D721Med (cell line): ENCODE measurements at regions not wholly inside any gene's neighbourhood (a gene's known extent, or its start where the extent isn't known, plus 50 kb on each side); places are given as distances from the start of the nearest gene placed in this dataset.

Experiments used
- DNase-seq: peaks from one replicate; pipeline ENCODE4 v3.0.0; 2011; ENCODE audit warnings: low spot score; ENCODE audit not compliant: insufficient read length
- FAIRE-seq: peaks from 2 replicates; lab custom pipeline; 2011; peaks lifted over from hg19 to GRCh38; lab: Jason Lieb, UNC
- TF ChIP-seq, protein P1 (sequence below): IDR thresholded peaks from 2 replicates; pipeline ENCODE4 v1.5.1; 2012; ENCODE audit warnings: mild to moderate bottlenecking, control low read depth; ENCODE audit not compliant: insufficient read depth; ENCODE audit errors: missing control alignments

DNA sequence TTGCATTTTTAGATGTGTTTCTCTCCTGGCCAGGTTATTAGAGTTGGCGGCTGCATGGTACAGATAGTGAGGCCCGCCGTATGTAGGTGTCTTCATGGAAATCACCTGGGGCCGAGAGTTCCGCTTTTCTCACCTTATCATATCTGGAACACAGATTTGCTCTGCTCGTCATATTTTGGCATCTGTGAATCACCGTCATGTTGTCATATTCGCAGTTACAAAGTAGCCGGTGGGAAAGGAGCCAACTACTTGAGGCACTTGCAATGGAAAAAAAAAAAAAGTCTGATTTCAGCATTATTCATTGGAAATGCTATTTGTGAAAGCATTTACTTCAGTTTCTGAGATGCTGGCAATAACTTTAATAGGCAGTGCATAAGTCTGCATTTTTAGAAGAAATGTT, 1715.2 kb upstream of the TENM3 start:
- TF ChIP-seq, protein P1, sequence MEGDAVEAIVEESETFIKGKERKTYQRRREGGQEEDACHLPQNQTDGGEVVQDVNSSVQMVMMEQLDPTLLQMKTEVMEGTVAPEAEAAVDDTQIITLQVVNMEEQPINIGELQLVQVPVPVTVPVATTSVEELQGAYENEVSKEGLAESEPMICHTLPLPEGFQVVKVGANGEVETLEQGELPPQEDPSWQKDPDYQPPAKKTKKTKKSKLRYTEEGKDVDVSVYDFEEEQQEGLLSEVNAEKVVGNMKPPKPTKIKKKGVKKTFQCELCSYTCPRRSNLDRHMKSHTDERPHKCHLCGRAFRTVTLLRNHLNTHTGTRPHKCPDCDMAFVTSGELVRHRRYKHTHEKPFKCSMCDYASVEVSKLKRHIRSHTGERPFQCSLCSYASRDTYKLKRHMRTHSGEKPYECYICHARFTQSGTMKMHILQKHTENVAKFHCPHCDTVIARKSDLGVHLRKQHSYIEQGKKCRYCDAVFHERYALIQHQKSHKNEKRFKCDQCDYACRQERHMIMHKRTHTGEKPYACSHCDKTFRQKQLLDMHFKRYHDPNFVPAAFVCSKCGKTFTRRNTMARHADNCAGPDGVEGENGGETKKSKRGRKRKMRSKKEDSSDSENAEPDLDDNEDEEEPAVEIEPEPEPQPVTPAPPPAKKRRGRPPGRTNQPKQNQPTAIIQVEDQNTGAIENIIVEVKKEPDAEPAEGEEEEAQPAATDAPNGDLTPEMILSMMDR: no peak
- DNase-seq: no peak
- no peak for FAIRE-seq

DNA sequence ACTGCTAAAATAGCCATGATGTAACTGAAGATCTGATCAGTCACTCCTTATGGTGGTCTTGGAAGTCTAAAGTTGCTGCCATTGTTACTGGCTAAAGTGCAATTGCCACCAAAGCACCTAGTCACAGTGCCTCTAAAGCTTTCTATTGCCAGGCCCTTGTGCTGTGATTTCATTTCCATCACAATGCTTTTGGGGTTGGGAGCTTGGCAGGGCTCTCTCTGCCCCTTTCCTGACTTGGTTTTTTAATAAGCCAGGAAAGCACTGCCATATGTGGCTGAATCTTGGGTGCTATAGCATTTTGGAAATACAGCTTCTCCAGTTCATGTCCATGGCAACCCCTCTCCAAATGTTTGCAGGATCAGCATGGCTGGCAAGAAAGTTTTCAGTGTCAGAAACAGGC, 1712.4 kb upstream of the TENM3 start:
- no peak for DNase-seq
- no peak for FAIRE-seq
- TF ChIP-seq, protein P1: no peak

DNA sequence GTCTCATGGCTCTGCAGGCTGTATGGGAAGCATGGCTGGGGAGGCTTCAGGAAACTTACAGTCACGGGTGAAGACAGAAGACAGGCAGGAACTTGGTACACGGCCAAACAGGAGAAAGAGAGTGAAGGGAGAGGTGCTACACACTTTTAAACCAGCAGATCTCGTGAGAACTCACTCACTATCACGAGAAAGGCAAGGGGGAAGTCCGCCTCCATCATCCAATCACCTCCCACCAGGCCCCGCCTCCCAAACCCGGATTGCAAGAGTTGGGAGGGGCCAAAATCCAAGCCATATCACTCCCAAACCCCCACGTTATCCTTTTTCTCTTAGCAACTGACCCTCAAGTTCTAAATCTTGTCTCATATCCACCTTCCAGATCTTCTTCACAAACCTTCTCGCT, 1710.5 kb upstream of the TENM3 start:
- FAIRE-seq: no peak
- no peak for DNase-seq
- TF ChIP-seq, protein P1: no peak

DNA sequence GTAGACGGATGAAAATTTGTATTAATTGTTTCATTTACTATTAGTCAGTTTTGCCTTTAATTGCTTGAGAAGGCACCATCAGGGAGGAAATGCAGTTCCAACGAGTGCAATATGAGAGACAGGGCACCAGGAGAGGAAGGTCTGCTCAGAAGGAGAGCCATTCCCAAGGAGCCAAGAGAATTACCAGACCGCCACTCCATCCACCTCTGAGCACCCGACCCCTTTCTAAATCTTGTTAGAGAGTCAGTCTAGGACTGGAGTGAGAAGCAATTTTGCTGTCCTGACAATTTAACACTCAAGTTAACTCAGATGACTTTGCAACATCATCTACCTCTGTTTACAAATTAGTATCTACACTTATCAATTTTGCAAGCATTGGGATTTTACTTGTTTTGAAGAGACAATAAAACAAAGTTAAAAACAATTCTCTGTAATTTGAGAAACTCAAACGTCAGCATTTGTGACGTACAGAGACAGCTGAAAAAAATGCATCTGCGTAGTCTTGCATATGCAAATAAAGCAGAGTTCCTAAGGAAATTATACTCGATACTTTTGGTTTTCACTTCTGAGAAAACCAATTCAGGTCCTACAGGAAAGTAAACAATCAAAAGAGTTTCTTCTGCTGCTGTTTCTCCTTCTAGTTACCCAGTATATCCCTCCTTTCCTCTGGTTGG, 1704.7 kb upstream of the TENM3 start:
- no peak for FAIRE-seq

DNA sequence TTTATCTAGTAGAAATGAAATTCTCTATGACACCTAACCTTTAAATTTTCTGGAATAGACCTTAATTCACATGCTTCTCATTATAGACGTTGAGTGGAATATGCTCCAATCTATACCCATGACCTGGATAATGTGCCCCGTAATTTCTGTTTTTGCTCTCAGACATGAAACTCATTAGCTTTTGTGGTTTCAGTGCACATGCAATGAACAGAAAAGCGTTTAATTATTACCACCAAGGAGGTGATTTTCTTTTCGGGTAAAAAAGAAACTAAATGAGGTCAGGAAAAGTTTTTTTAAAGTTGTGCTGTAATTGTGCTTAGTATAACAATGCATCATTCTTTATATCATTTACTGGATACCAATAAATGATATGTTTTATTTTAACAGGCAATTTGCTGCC, 1703.9 kb upstream of the TENM3 start:
- no peak for FAIRE-seq
- TF ChIP-seq, protein P1: no peak
- no peak for DNase-seq

More for the DNA sequence above, 1704.7 kb upstream of the TENM3 start:
- TF ChIP-seq, protein P1: no peak
- DNase-seq: no peak

DNA sequence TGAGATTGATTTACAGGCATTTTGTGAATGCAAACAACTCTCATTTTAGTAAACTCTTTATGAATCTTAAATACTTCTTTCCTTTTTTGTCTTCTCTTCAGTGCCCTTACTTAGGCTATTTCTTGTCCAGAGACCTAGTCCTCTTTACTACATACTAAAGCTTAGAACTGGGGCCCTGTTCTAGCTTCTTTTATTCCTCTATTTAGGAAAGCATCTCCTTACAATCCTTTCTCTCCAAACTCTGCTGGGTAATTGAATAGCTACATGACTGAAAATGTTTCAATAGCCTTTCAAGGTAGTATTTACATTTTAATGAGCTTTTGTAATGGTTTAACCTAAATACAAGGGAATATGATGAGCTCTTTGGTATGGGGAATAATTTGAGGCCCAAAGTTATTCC, 1701.5 kb upstream of the TENM3 start:
- DNase-seq (no peak), FAIRE-seq (no peak)
- TF ChIP-seq, protein P1: no peak

DNA sequence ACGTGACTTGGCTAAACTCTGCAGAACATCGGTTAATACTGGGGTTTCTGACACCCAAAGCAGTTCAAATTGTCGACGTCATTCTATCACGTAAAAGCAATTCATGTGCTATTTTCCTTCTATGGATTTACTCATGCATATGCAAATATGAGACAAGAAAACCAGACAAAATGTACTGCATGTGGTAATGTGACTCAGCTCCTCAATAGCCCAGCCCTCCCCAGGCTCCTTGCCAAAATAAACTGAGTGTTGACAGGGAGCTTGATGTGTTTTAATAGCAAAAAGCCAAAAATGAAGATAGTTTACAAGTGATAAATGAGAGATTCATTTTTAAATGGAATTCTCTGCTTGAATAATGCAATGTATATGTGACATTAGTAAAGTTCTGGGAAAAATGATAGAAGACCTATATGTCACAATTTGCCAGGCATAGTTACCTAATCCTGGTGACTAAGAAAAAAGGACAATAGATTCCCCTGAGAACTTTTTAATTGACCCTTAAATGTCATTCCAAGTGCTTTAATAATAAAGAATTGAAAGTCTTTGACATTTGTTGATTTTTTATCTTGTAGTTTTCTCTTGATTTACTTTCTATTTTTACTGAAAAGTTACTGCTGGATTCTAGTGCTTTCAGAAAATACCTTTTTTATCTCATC, 1700.6 kb upstream of the TENM3 start:
- no peak for FAIRE-seq
- TF ChIP-seq, protein P1: no peak

More for the DNA sequence above, 1700.6 kb upstream of the TENM3 start:
- DNase-seq: no peak
